ENCODE measurements at regions not wholly inside any gene's neighbourhood (a gene's known extent, or its start where the extent isn't known, plus 50 kb on each side); places are given as distances from the start of the nearest gene placed in this dataset.

DNA sequence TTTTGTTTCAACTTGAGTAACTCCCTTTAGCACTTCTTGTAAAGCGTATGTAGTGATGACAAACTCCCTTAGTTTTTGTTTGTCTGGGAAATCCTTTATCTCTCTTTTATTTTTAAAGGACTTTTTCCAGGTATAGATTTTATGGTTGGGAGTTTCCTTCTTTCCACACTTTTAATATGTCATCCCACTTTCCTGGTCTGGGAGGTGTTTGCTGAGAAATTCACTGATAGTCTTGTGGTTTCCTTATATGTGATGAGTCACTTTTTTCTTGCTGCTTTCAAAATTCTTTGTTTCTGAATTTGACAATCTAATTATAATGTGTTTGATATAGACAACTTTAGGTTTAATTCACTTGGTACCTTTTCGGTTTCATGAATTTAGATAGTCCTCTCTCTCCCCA, 353.9 kb downstream of the GPAT3 start:
- no peak for DNase-seq
- Mint-ChIP-seq H3K27ac (no peak overlapping the region), H3K36me3 (no peaks in the 10 kb centered on the region), H3K27me3 (no peaks in the 10 kb centered on the region), H3K9me3 (peaks cover 2% of the 10 kb centered on the region), H3K4me1 (ENCODE audit: low read depth) (no peaks in the 10 kb centered on the region), H3K4me3 (no peak overlapping the region)
- intact Hi-C loops (cut with micrococcal nuclease) = no loop called here
- ChIA-PET CTCF (no interaction called here), POLR2A (no interaction called here)

GRCh38 chr4:83885256-83886182, 349.6 kb downstream of the GPAT3 start:
- ChIA-PET CTCF (no interaction called here), POLR2A (no interaction called here)
- intact Hi-C loops (cut with micrococcal nuclease) = no loop called here
- H3K27ac Mint-ChIP-seq = no peak overlapping the region
- H3K36me3 Mint-ChIP-seq = no peaks in the 10 kb centered on the region
- H3K27me3 Mint-ChIP-seq = no peaks in the 10 kb centered on the region
- no peaks in the 10 kb centered on the region for H3K4me1 Mint-ChIP-seq (ENCODE audit: low read depth)
- peaks cover 2% of the 10 kb centered on the region for H3K9me3 Mint-ChIP-seq
- no peak for DNase-seq
- H3K4me3 Mint-ChIP-seq = no peak overlapping the region

- Mint-ChIP-seq H3K36me3 (no peaks in the 10 kb centered on the region), H3K4me3 (no peak overlapping the region), H3K4me1 (ENCODE audit: low read depth) (no peaks in the 10 kb centered on the region), H3K27ac (no peak overlapping the region), H3K27me3 (no peaks in the 10 kb centered on the region), H3K9me3 (no peaks in the 10 kb centered on the region)
- ChIA-PET POLR2A (no interaction called here), CTCF (no interaction called here)
- DNase-seq = no peak
- intact Hi-C loops (cut with micrococcal nuclease) = no loop called here
Observed at GRCh38 chr4:83876047-83876446, 340.1 kb downstream of the GPAT3 start.

GRCh38 chr4:83875437-83875836, 339.5 kb downstream of the GPAT3 start:
- intact Hi-C loops (cut with micrococcal nuclease) = no loop called here
- CTCF ChIA-PET = interaction anchor here (0.6 kb wide), 1 partner anchor 57 kb away, joined by 3 read pairs; no protein-coding TSS in a partner anchor
- H3K27me3 Mint-ChIP-seq = no peaks in the 10 kb centered on the region
- no peaks in the 10 kb centered on the region for H3K36me3 Mint-ChIP-seq
- POLR2A ChIA-PET = no interaction called here
- H3K27ac Mint-ChIP-seq = no peak overlapping the region
- no peaks in the 10 kb centered on the region for H3K9me3 Mint-ChIP-seq
- DNase-seq = no peak
- H3K4me1 Mint-ChIP-seq (ENCODE audit: low read depth) = no peaks in the 10 kb centered on the region
- H3K4me3 Mint-ChIP-seq = no peak overlapping the region

- DNase-seq = no peak
- Mint-ChIP-seq H3K36me3 (no peaks in the 10 kb centered on the region), H3K4me3 (no peak overlapping the region), H3K27ac (no peak overlapping the region), H3K4me1 (ENCODE audit: low read depth) (no peaks in the 10 kb centered on the region), H3K9me3 (no peaks in the 10 kb centered on the region), H3K27me3 (no peaks in the 10 kb centered on the region)
- ChIA-PET CTCF (no interaction called here), POLR2A (no interaction called here)
- intact Hi-C loops (cut with micrococcal nuclease) = no loop called here
Observed at GRCh38 chr4:83873996-83874395, 338.1 kb downstream of the GPAT3 start.

DNA sequence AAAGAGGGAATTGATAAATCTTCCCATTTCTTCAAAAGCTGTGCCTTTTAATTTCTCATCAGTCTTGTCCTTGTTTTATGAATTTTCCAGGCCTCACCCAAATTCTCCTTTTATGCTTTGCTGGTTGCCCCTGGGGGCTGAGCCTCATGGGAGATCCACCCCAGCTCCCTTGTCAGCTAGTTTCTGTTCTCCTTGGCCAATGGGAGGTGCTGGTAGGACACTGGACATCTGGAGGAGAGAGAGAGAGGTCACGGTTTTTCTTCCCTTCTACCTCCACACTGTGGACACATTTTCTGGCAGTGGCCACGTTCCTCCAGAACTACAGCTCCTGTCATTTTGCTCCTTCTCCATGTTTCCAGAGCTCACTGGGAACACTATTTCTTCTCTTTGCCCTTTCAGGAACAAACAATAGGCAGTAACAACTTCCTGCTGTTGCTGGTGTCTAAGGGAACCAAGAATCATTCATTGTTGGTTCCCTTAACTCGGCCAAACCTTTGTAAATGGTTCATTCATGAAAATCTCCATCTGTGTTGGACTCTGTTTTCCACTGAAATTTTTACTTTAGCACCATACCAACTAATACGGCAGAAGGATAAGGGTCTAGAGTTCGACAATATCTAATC, 334.5 kb downstream of the GPAT3 start:
- Mint-ChIP-seq H3K4me3 (no peak overlapping the region), H3K9me3 (no peaks in the 10 kb centered on the region)
- CTCF ChIA-PET = no interaction called here

DNA sequence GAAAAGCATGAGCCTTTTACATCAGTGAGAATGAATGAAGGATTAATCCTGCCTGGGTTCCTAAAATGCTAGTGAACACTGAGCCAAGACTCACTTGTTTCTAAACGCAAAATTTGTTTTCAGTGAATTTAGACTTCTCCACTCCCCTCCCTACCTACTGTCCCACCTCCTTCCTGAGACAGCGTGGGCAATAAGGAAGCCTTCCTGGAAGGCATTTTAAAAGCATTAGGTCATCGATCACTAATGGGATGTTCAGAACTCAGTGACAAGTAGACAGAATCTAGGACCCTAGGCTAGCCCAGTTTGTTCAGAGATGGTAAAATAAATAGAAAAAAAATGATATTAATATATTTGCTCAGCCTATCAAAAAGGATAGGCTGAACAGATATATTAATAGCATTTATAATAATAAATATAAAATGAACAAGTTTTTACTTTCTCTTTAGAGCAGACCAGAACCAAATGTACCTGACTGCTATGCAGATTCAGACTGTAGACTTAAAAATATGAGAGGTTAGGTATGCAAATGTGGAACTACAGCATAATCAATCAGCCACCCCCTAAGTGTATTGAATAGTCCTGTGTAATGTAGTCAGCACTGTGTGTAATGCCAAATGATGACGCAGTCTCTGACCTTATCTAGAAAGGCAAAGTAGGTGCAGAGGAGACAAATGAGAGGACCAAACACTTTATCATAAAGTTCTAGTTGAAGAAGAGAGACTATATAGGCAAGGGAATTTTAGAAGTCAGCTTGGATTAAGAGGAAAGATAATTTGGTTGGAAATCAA, 331.1 kb downstream of the GPAT3 start:
- CTCF ChIA-PET = no interaction called here
- H3K4me3 Mint-ChIP-seq = no peak overlapping the region
- H3K9me3 Mint-ChIP-seq = no peaks in the 10 kb centered on the region
- no peaks in the 10 kb centered on the region for H3K36me3 Mint-ChIP-seq
- POLR2A ChIA-PET = no interaction called here
- no peaks in the 10 kb centered on the region for H3K4me1 Mint-ChIP-seq (ENCODE audit: low read depth)
- H3K27me3 Mint-ChIP-seq = no peaks in the 10 kb centered on the region
- no peak overlapping the region for H3K27ac Mint-ChIP-seq
- no peak for DNase-seq
- intact Hi-C loops (cut with micrococcal nuclease) = loop anchor here (10.0 kb wide), 1 partner anchor 222 kb away; no protein-coding TSS in a partner anchor

More for the DNA sequence above, 334.5 kb downstream of the GPAT3 start:
- Mint-ChIP-seq H3K27ac (no peak overlapping the region), H3K36me3 (no peaks in the 10 kb centered on the region), H3K27me3 (no peaks in the 10 kb centered on the region), H3K4me1 (ENCODE audit: low read depth) (no peaks in the 10 kb centered on the region)
- POLR2A ChIA-PET = no interaction called here
- no peak for DNase-seq
- intact Hi-C loops (cut with micrococcal nuclease) = no loop called here

DNA sequence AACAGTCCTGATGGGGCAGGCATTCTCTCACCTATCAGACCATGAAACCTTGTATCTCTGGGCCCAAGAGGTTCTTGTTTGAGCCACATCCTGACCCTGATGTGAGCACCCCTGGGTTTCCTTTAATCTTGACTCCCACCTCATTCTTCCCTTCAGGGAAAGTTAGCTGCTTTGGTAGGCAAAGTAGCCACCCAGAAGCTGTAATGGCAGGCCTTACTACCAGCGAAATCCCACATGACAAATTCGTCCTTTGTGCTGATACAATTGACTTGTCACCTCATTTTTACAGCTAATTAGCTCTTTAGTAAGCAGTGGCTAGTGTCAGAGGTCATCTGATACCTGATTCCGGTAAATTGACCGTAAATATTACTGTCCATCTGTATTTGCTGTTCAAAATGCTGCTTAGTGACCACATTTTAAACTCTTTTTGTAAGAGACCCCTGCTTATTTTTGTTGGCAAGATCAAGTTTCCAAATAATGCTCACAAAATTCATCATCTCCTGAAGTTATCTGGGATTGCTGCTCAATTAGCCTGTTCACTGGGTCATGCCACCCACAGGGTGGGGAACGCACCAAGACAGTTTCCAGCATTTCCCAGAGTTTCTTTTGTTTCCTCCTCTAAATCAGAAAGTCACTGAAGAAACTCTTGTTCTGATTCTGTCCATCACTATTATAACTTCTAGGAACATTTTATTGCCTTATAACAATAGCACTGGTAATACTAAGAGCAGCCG, 329.7 kb downstream of the GPAT3 start:
- Mint-ChIP-seq H3K27ac (no peak overlapping the region), H3K4me1 (ENCODE audit: low read depth) (no peaks in the 10 kb centered on the region), H3K36me3 (no peaks in the 10 kb centered on the region), H3K4me3 (no peak overlapping the region), H3K9me3 (no peaks in the 10 kb centered on the region), H3K27me3 (no peaks in the 10 kb centered on the region)
- intact Hi-C loops (cut with micrococcal nuclease) = loop anchor here (10.0 kb wide), 1 partner anchor 221 kb away; no protein-coding TSS in a partner anchor
- POLR2A ChIA-PET = no interaction called here
- CTCF ChIA-PET = no interaction called here
- DNase-seq = no peak

- intact Hi-C loops (cut with micrococcal nuclease) = loop anchor here (10.0 kb wide), 1 partner anchor 219 kb away; no protein-coding TSS in a partner anchor
- POLR2A ChIA-PET = no interaction called here
Observed at GRCh38 chr4:83864097-83864817, 328.3 kb downstream of the GPAT3 start.

DNA sequence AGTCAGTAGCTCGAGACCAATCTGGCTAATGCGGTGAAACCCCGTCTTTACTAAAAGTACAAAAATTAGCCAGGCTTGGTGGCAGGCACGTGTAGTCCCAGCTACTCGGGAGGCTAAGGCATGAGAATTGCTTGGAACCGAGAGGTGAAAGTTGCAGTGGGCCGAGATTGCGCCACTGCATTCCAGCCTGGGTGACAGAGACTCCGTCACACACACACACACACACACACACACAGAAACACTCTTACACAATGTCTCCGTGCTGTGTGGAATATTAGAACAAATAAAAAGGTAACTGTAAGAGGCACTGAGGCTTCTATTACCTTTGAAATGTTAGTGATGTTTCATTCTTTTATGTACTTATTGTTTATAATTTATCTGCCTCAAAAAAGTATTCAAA, 326.6 kb downstream of the GPAT3 start:
- CTCF ChIA-PET = no interaction called here
- H3K36me3 Mint-ChIP-seq = no peaks in the 10 kb centered on the region
- H3K27me3 Mint-ChIP-seq = no peaks in the 10 kb centered on the region
- intact Hi-C loops (cut with micrococcal nuclease) = loop anchor here (10.0 kb wide), 1 partner anchor 218 kb away; no protein-coding TSS in a partner anchor
- H3K4me3 Mint-ChIP-seq = no peak overlapping the region
- H3K4me1 Mint-ChIP-seq (ENCODE audit: low read depth) = no peaks in the 10 kb centered on the region
- no peak overlapping the region for H3K27ac Mint-ChIP-seq
- H3K9me3 Mint-ChIP-seq = no peaks in the 10 kb centered on the region
- POLR2A ChIA-PET = no interaction called here
- DNase-seq = no peak

More at GRCh38 chr4:83864097-83864817, 328.3 kb downstream of the GPAT3 start:
- H3K4me1 Mint-ChIP-seq (ENCODE audit: low read depth) = no peaks in the 10 kb centered on the region
- DNase-seq = no peak
- H3K9me3 Mint-ChIP-seq = no peaks in the 10 kb centered on the region
- H3K27me3 Mint-ChIP-seq = no peaks in the 10 kb centered on the region
- H3K36me3 Mint-ChIP-seq = no peaks in the 10 kb centered on the region
- CTCF ChIA-PET = no interaction called here
- no peak overlapping the region for H3K4me3 Mint-ChIP-seq
- no peak overlapping the region for H3K27ac Mint-ChIP-seq

DNA sequence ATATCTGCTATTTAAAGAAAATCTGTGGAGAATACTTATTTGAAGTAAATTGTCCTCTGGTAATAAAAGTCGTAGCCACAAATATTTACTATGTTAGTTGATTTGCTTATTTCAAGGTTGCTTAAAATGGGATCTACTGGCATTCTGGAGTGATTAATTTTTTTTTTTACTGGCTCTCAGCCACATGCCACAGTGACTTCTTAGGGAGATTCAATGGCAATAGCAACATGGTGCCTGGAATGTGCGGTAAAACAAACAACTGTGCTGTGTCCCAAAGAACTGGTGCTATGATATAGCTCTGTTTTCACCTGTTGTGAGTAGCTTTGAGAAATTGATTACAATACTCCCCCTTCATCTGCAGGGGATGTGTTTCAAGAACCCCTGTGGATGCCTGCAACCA, 324.3 kb downstream of the GPAT3 start:
- Mint-ChIP-seq H3K4me3 (no peak overlapping the region), H3K27me3 (no peaks in the 10 kb centered on the region), H3K9me3 (no peaks in the 10 kb centered on the region), H3K36me3 (no peaks in the 10 kb centered on the region), H3K4me1 (ENCODE audit: low read depth) (no peaks in the 10 kb centered on the region), H3K27ac (no peak overlapping the region)
- ChIA-PET CTCF (interaction anchor here (0.7 kb wide), 1 partner anchor 214 kb away, joined by 4 read pairs; no protein-coding TSS in a partner anchor), POLR2A (no interaction called here)
- DNase-seq = no peak
- intact Hi-C loops (cut with micrococcal nuclease) = loop anchor here (10.0 kb wide), 1 partner anchor 215 kb away; no protein-coding TSS in a partner anchor

Measured in activated CD4-positive, alpha-beta memory T cell treated with anti-CD3 and anti-CD28 coated beads for 36 hours (primary cell).